ENCODE measurements at regions not wholly inside any gene's neighbourhood (a gene's known extent, or its start where the extent isn't known, plus 50 kb on each side); places are given as distances from the start of the nearest gene placed in this dataset.

- H3K4me3 Mint-ChIP-seq: no peak overlapping the region
- no peak overlapping the region for H3K27ac Mint-ChIP-seq
- peaks cover 4% of the 10 kb centered on the region for H3K27me3 Mint-ChIP-seq
- H3K36me3 Mint-ChIP-seq (ENCODE audit: low read depth): no peaks in the 10 kb centered on the region
- no peaks in the 10 kb centered on the region for H3K9me3 Mint-ChIP-seq
- H3K4me1 Mint-ChIP-seq: no peaks in the 10 kb centered on the region
- ATAC-seq (replicated peaks): no peak
Observed at GRCh38 chr18:26700728-26701127, 152.4 kb upstream of the KCTD1 start.

- H3K27me3 Mint-ChIP-seq: peaks cover 4% of the 10 kb centered on the region
- ATAC-seq (replicated peaks): no peak
- no peak overlapping the region for H3K4me3 Mint-ChIP-seq
- H3K27ac Mint-ChIP-seq: no peak overlapping the region
- H3K9me3 Mint-ChIP-seq: no peaks in the 10 kb centered on the region
- no peaks in the 10 kb centered on the region for H3K4me1 Mint-ChIP-seq
- no peaks in the 10 kb centered on the region for H3K36me3 Mint-ChIP-seq (ENCODE audit: low read depth)
Observed at GRCh38 chr18:26700201-26700600, 151.8 kb upstream of the KCTD1 start.

- ATAC-seq (replicated peaks): no peak
- H3K9me3 Mint-ChIP-seq: no peaks in the 10 kb centered on the region
- no peaks in the 10 kb centered on the region for H3K36me3 Mint-ChIP-seq (ENCODE audit: low read depth)
- no peak overlapping the region for H3K4me3 Mint-ChIP-seq
- H3K4me1 Mint-ChIP-seq: no peaks in the 10 kb centered on the region
- H3K27ac Mint-ChIP-seq: no peak overlapping the region
- peaks cover 4% of the 10 kb centered on the region for H3K27me3 Mint-ChIP-seq
Observed at GRCh38 chr18:26697186-26697884, 149.0 kb upstream of the KCTD1 start.

GRCh38 chr18:26696786-26697185 is 148.4 kb upstream of the KCTD1 start:
- Mint-ChIP-seq H3K4me1 (no peaks in the 10 kb centered on the region), H3K27me3 (peaks cover 4% of the 10 kb centered on the region), H3K9me3 (no peaks in the 10 kb centered on the region), H3K36me3 (ENCODE audit: low read depth) (no peaks in the 10 kb centered on the region), H3K27ac (no peak overlapping the region), H3K4me3 (no peak overlapping the region)
- ATAC-seq (replicated peaks): no peak

- H3K9me3 Mint-ChIP-seq: peaks cover 3% of the 10 kb centered on the region
- H3K4me1 Mint-ChIP-seq: no peaks in the 10 kb centered on the region
- no peaks in the 10 kb centered on the region for H3K36me3 Mint-ChIP-seq (ENCODE audit: low read depth)
- no peak overlapping the region for H3K4me3 Mint-ChIP-seq
- no peak overlapping the region for H3K27ac Mint-ChIP-seq
- peaks cover 4% of the 10 kb centered on the region for H3K27me3 Mint-ChIP-seq
- ATAC-seq (replicated peaks): no peak
Observed at GRCh38 chr18:26696308-26696707, 148.0 kb upstream of the KCTD1 start.

GRCh38 chr18:26689226-26689879 is 141.0 kb upstream of the KCTD1 start:
- Mint-ChIP-seq H3K27ac (no peak overlapping the region), H3K27me3 (no peaks in the 10 kb centered on the region), H3K9me3 (peaks cover 3% of the 10 kb centered on the region), H3K4me1 (no peaks in the 10 kb centered on the region), H3K4me3 (no peak overlapping the region), H3K36me3 (ENCODE audit: low read depth) (no peaks in the 10 kb centered on the region)
- ATAC-seq (replicated peaks): no peak

GRCh38 chr18:26686532-26686931 is 138.2 kb upstream of the KCTD1 start:
- H3K36me3 Mint-ChIP-seq (ENCODE audit: low read depth): no peaks in the 10 kb centered on the region
- H3K27ac Mint-ChIP-seq: no peak overlapping the region
- no peaks in the 10 kb centered on the region for H3K27me3 Mint-ChIP-seq
- no peak for ATAC-seq (replicated peaks)
- peaks cover 1% of the 10 kb centered on the region for H3K9me3 Mint-ChIP-seq
- no peak overlapping the region for H3K4me3 Mint-ChIP-seq
- no peaks in the 10 kb centered on the region for H3K4me1 Mint-ChIP-seq

- Mint-ChIP-seq H3K9me3 (no peaks in the 10 kb centered on the region), H3K36me3 (ENCODE audit: low read depth) (no peaks in the 10 kb centered on the region), H3K27ac (no peak overlapping the region), H3K4me1 (no peaks in the 10 kb centered on the region), H3K4me3 (no peak overlapping the region), H3K27me3 (no peaks in the 10 kb centered on the region)
- ATAC-seq (replicated peaks): no peak
Observed at GRCh38 chr18:26685438-26686157, 137.2 kb upstream of the KCTD1 start.

- H3K4me1 Mint-ChIP-seq: no peaks in the 10 kb centered on the region
- no peak overlapping the region for H3K27ac Mint-ChIP-seq
Observed at GRCh38 chr18:26677957-26678356, 129.6 kb upstream of the KCTD1 start.

GRCh38 chr18:26667046-26667445 is 118.7 kb upstream of the KCTD1 start:
- Mint-ChIP-seq H3K9me3 (no peaks in the 10 kb centered on the region), H3K36me3 (ENCODE audit: low read depth) (no peaks in the 10 kb centered on the region), H3K4me1 (no peaks in the 10 kb centered on the region), H3K27me3 (peaks cover 13% of the 10 kb centered on the region), H3K4me3 (no peak overlapping the region), H3K27ac (no peak overlapping the region)
- no peak for ATAC-seq (replicated peaks)

More at GRCh38 chr18:26677957-26678356, 129.6 kb upstream of the KCTD1 start:
- ATAC-seq (replicated peaks): no peak
- Mint-ChIP-seq H3K27me3 (peaks cover 10% of the 10 kb centered on the region), H3K36me3 (ENCODE audit: low read depth) (no peaks in the 10 kb centered on the region), H3K4me3 (no peak overlapping the region), H3K9me3 (peaks cover 7% of the 10 kb centered on the region)

- Mint-ChIP-seq H3K36me3 (ENCODE audit: low read depth) (no peaks in the 10 kb centered on the region), H3K9me3 (no peaks in the 10 kb centered on the region), H3K27ac (no peak overlapping the region)
Observed at GRCh38 chr18:26662996-26663395, 114.6 kb upstream of the KCTD1 start.

GRCh38 chr18:26657631-26658581 is 109.6 kb upstream of the KCTD1 start:
- peaks cover 7% of the 10 kb centered on the region for H3K36me3 Mint-ChIP-seq (ENCODE audit: low read depth)
- peaks cover 5% of the 10 kb centered on the region for H3K4me1 Mint-ChIP-seq
- H3K27ac Mint-ChIP-seq: no peak overlapping the region
- ATAC-seq (replicated peaks): no peak
- peak overlapping the region; percentile 63 for H3K4me3 Mint-ChIP-seq
- H3K9me3 Mint-ChIP-seq: no peaks in the 10 kb centered on the region
- H3K27me3 Mint-ChIP-seq: peaks cover 49% of the 10 kb centered on the region

More at GRCh38 chr18:26662996-26663395, 114.6 kb upstream of the KCTD1 start:
- no peak for ATAC-seq (replicated peaks)
- Mint-ChIP-seq H3K4me1 (no peaks in the 10 kb centered on the region), H3K4me3 (no peak overlapping the region), H3K27me3 (peaks cover 28% of the 10 kb centered on the region)

GRCh38 chr18:26656944-26657536 is 108.7 kb upstream of the KCTD1 start:
- Mint-ChIP-seq H3K27me3 (peaks cover 58% of the 10 kb centered on the region), H3K36me3 (ENCODE audit: low read depth) (peaks cover 7% of the 10 kb centered on the region), H3K27ac (no peak overlapping the region), H3K4me3 (peak overlapping the region; percentile 63), H3K9me3 (no peaks in the 10 kb centered on the region), H3K4me1 (peaks cover 5% of the 10 kb centered on the region)
- ATAC-seq (replicated peaks): no peak

Measured in activated T-helper 17 cell treated with anti-CD3 and anti-CD28 coated beads, Interleukin-2, amount 50 U/mL, for 72 hours (primary cell).